Naive B cell (primary cell): ENCODE measurements at regions not wholly inside any gene's neighbourhood (a gene's known extent, or its start where the extent isn't known, plus 50 kb on each side); places are given as distances from the start of the nearest gene placed in this dataset.

Source experiments
- ATAC-seq, 2 donors: fragments of 150-1000 bp; cut with Tn5 transposase; 2 replicates each; pipeline ENCODE4 v1.10.0; 2021; ENCODE audit warnings: low read depth in 2 of 2, mild to moderate bottlenecking in 2 of 2, moderate library complexity in 2 of 2
- DNase-seq: peaks from one replicate; pipeline ENCODE4 v3.0.0; 2022
- H3K27ac Mint-ChIP-seq, 6 donors: one replicate each; pipeline ENCODE4 v1.8.0; 2020 to 2022; ENCODE audit warnings: mild to moderate bottlenecking in 6 of 6, mixed read lengths in 6 of 6, moderate library complexity in 5 of 6, inconsistent platforms in 2 of 6
- H3K27me3 Mint-ChIP-seq, 3 donors: one replicate each; pipeline ENCODE4 v1.8.0; 2021 to 2022; ENCODE audit warnings: mixed read lengths in 3 of 3, mild to moderate bottlenecking in 1 of 3
- H3K36me3 Mint-ChIP-seq, 2 donors: one replicate each; pipeline ENCODE4 v1.8.0; 2020 to 2022; ENCODE audit warnings: mixed read lengths in 2 of 2, inconsistent platforms in 1 of 2, mild to moderate bottlenecking in 1 of 2
- H3K4me1 Mint-ChIP-seq, 3 donors: one replicate each; pipeline ENCODE4 v1.8.0; 2020 to 2022; ENCODE audit warnings: mixed read lengths in 3 of 3, inconsistent platforms in 1 of 3, mild to moderate bottlenecking in 1 of 3, moderate library complexity in 1 of 3
- H3K4me3 Mint-ChIP-seq, 8 donors: one replicate each; pipeline ENCODE4 v1.8.0; 2020 to 2022; ENCODE audit warnings: mild to moderate bottlenecking in 8 of 8, mixed read lengths in 8 of 8, moderate library complexity in 8 of 8, inconsistent platforms in 2 of 8
- H3K9me3 Mint-ChIP-seq, 7 donors: one replicate each; pipeline ENCODE4 v1.8.0; 2020 to 2022; ENCODE audit warnings: mixed read lengths in 7 of 7, mild to moderate bottlenecking in 5 of 7, inconsistent platforms in 2 of 7, moderate library complexity in 1 of 7

DNA sequence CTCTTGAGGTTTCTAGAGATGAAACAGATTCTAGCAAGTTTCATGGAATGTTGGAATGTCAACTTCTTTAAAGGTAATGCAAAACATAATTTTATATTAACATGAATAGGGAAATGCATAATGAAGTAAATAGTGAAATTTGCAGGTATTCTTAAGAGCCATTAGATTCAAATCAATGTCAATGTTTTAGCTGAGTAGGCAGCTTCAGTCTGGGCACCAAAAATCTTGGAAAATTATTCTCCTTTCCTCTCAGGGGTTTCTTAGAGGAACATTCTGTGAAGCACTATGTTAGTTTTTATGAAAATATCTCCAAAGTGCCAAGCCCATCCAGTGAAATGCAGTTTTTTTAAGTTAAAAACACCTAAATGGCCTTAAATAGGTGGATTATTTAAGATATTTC lies 300.8 kb downstream of the PAX1 start:
- no peaks in the 10 kb centered on the region for H3K36me3 Mint-ChIP-seq
- ATAC-seq (no peak), DNase-seq (no peak)
- no peaks in the 10 kb centered on the region for H3K4me1 Mint-ChIP-seq
- no peak overlapping the region for H3K27ac Mint-ChIP-seq
- H3K9me3 Mint-ChIP-seq, result peaks cover 0 to 11% (median 6%) of the 10 kb centered on the region in 7 donors
- peaks cover 0 to 4% (median 0%) of the 10 kb centered on the region in 3 donors for H3K27me3 Mint-ChIP-seq
- H3K4me3 Mint-ChIP-seq, result no peak overlapping the region

DNA sequence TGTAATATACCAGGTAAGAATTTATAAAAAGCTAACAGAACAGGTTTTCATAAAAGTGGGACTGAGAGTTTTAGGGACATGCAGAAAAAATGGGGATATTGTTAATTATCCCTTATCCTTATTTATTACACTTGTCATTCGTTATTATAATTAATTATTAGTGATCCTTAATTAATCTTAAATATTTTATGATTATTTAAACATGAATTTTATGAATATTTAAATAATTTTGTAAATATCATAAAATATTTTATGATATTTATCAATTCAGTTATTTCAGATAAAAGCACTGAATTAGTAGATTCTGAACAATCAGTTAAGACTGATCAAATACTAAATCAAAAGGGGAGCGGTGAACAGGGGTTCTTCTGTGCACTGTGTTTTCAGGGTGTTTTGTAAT lies 300.1 kb downstream of the PAX1 start:
- Mint-ChIP-seq H3K9me3 (peaks cover 0 to 7% (median 4%) of the 10 kb centered on the region in 7 donors), H3K27ac (no peak overlapping the region), H3K4me3 (no peak overlapping the region), H3K36me3 (no peaks in the 10 kb centered on the region), H3K27me3 (peaks cover 0 to 4% (median 0%) of the 10 kb centered on the region in 3 donors), H3K4me1 (no peaks in the 10 kb centered on the region)
- ATAC-seq, result no peak
- DNase-seq, result no peak

DNA sequence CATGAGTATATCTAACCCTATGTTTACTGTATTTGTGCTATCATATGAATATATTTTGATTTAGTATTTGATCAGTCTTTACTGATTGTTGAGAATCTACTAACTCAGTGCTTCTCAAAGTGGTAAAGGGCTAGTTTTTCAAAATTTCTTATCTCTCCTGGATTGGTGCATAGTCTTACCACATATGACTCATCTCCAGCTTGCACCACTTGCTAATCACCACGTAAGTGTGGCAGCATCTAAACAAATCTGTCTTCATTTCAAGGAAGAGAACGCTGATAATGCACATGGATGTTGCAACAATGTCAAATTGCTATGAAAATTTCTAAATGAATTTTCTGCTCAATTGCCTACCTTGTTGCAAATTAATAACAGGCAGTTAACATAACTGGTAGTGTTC lies 299.5 kb downstream of the PAX1 start:
- H3K27ac Mint-ChIP-seq, result no peak overlapping the region
- no peaks in the 10 kb centered on the region for H3K4me1 Mint-ChIP-seq
- H3K27me3 Mint-ChIP-seq, result peaks cover 0 to 4% (median 0%) of the 10 kb centered on the region in 3 donors
- H3K36me3 Mint-ChIP-seq, result no peaks in the 10 kb centered on the region
- H3K9me3 Mint-ChIP-seq, result peaks cover 0 to 7% (median 4%) of the 10 kb centered on the region in 7 donors
- no peak overlapping the region for H3K4me3 Mint-ChIP-seq
- no peak for DNase-seq
- ATAC-seq, result no peak

DNA sequence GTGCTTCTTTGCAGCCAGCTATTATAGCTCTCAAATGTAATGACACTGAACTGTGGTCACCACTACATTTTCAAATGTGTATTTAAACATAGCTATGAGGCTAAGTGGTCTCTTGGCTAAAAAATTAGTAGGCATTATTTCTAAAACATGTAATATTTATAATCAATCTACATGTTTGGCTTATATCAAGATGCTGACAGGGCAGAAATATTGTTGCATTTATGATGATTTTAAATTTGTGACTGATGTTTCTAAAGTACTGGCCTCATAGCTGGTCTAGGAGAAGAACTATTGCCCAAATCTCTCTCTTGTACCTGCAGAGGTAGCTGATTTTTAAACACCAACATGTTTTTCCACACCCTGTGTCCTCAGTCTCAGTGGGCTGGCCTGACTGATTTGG lies 298.2 kb downstream of the PAX1 start:
- H3K9me3 Mint-ChIP-seq, result peaks cover 0 to 7% (median 3%) of the 10 kb centered on the region in 7 donors
- H3K4me3 Mint-ChIP-seq, result no peak overlapping the region
- peaks cover 0 to 4% (median 0%) of the 10 kb centered on the region in 3 donors for H3K27me3 Mint-ChIP-seq
- no peak for ATAC-seq
- no peak overlapping the region for H3K27ac Mint-ChIP-seq
- no peak for DNase-seq
- H3K4me1 Mint-ChIP-seq, result no peaks in the 10 kb centered on the region
- H3K36me3 Mint-ChIP-seq, result no peaks in the 10 kb centered on the region

DNA sequence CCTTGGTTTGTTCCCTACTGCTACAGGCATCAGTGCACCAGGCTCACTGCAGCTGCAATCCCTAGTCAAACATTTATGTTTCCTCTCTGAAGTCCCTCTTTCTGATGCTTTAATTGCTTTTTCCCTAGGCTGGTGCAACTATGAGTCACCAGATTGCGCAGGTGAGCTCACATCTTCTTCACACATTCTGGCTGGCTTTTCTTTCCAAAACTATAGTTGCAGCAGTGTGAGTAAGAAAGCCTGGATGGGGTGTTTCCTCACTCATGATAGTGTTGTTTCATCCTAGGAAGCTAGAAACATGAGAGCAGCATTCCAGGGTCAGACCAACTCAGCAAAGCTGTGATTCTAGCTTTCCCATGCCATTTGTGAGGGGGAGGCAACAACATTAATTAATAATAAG lies 296.4 kb downstream of the PAX1 start:
- Mint-ChIP-seq H3K27ac (no peak overlapping the region), H3K4me3 (no peak overlapping the region), H3K4me1 (no peaks in the 10 kb centered on the region), H3K27me3 (peaks cover 0 to 4% (median 0%) of the 10 kb centered on the region in 3 donors), H3K9me3 (peaks cover 0 to 1% (median 0%) of the 10 kb centered on the region in 7 donors), H3K36me3 (no peaks in the 10 kb centered on the region)
- DNase-seq (no peak), ATAC-seq (no peak)

DNA sequence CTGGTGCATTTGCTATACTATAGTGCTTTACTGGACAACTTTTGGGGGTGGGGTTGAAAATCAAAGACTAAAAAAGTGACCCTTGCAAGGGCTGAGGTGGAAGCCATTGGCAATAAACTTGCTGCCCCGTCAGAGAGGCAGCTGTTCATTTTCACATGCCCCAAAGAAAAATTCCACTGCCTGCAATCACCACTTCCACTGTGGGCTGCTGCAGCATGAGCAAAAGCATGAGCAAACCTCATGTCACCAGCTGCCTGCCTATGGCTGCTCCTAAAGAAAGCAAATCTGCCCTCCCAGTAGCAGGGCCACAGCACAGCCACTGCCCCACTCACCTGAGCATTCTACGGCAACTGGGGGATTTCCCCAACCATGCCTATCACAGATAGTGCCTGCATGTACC lies 290.0 kb downstream of the PAX1 start:
- H3K36me3 Mint-ChIP-seq, result no peaks in the 10 kb centered on the region
- DNase-seq, result no peak
- H3K4me3 Mint-ChIP-seq, result no peak overlapping the region
- ATAC-seq, result no peak
- H3K27ac Mint-ChIP-seq, result no peak overlapping the region
- peaks cover 0 to 5% (median 0%) of the 10 kb centered on the region in 7 donors for H3K9me3 Mint-ChIP-seq
- no peaks in the 10 kb centered on the region for H3K27me3 Mint-ChIP-seq
- no peaks in the 10 kb centered on the region for H3K4me1 Mint-ChIP-seq

DNA sequence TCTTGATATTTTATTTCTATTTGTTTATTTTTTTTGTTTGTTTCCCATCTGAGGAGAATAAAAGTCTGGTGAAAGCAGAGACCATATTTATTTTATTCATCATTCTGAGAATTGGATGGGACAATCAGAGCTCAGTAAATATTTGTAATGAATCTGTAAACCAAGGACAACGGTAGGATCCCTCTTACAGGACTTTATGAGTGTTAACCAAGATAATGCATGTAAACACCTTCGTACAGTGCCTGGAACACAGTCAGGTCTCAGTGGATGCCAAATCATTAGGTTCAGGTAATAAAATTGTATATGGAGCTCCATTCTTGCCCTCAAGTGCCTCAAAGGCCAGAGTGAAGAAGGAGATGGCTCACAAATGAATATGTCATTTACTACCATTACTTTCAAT lies 288.7 kb downstream of the PAX1 start:
- Mint-ChIP-seq H3K36me3 (no peaks in the 10 kb centered on the region), H3K4me3 (no peak overlapping the region), H3K27ac (no peak overlapping the region), H3K9me3 (peaks cover 0 to 5% (median 0%) of the 10 kb centered on the region in 7 donors), H3K27me3 (no peaks in the 10 kb centered on the region), H3K4me1 (no peaks in the 10 kb centered on the region)
- no peak for ATAC-seq
- DNase-seq, result no peak

DNA sequence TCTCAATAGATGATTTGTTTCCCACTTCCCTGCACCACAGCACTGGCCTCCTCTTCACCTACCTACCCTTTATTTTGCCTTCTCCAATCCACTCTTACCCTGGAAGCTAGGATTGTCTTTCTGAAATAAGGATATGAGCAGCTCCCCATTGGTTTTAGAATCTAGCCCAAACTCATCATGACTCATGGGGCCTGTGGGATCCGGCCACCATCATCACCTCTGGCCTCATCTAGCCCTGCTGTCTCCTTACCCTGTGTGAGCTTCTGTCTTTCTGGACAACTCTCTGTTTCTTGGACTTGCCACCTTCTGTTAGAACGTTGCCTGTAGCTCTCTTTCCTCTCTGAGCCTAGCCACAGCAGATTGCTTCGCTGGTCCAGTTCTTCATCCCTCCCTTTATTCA lies 277.1 kb downstream of the PAX1 start:
- Mint-ChIP-seq H3K9me3 (peaks cover 0 to 13% (median 3%) of the 10 kb centered on the region in 7 donors), H3K4me3 (no peak overlapping the region), H3K27ac (no peak overlapping the region), H3K4me1 (no peaks in the 10 kb centered on the region), H3K27me3 (peaks cover 0 to 3% (median 0%) of the 10 kb centered on the region in 3 donors), H3K36me3 (no peaks in the 10 kb centered on the region)
- ATAC-seq, result no peak
- DNase-seq, result no peak

DNA sequence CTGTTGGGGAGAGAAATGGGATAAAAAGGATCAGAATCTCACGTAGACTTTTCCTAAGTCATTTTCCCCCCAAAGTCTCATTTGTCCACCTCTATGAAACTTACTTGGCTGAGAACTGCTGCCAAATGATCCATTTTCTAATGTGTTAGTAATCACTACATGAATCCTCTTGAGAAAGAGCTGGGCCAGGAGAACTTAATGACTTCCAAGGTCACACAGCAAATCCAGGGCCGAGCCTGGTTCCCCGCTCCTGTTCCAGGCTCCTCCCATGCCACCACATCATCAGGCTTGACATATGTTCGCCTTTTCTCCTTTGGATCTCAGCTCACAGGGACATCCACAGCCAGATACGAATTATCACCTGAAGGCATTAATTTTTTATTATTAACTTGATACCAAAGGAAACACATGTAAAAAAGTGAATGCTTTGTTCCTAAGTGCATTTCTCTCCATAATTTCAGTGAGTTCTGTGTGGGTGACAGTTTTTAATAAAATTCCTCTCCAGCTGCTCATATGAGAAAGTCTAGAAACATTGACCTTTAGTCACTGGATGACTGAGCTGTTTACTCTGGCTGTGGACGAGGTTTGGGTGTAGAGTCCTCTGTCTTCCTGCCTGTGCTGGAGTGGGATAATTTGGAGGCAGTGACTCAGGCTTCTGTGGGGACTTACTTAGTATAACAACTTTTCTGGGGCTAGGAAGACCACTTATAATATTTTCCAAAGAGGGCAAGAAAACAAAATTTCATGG lies 276.3 kb downstream of the PAX1 start:
- H3K9me3 Mint-ChIP-seq, result peaks cover 0 to 13% (median 5%) of the 10 kb centered on the region in 7 donors
- no peaks in the 10 kb centered on the region for H3K4me1 Mint-ChIP-seq
- H3K4me3 Mint-ChIP-seq, result no peak overlapping the region
- no peak for DNase-seq
- peaks cover 0 to 7% of the 10 kb centered on the region in 2 donors for H3K36me3 Mint-ChIP-seq
- H3K27ac Mint-ChIP-seq, result no peak overlapping the region
- peaks cover 0 to 3% (median 0%) of the 10 kb centered on the region in 3 donors for H3K27me3 Mint-ChIP-seq
- no peak for ATAC-seq

DNA sequence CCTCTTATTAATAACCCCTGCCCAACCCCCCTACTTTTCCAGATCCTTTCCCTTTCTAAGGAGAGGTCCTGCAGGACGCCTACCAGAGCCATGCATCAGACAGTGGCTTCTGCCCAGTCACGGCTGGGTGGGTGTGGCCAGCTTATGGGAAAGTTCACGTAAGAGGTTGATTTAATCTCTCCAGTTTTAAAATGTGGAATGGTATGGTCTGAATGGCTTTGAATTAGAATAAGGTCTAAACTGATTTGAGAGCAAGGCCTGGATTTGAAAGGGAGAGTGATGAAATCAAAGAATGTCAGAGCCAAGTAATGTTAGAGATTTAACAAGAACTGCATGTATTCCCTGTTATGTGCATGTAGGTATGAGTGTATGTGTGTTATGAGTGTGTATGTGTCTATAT lies 275.7 kb downstream of the PAX1 start:
- H3K27ac Mint-ChIP-seq, result no peak overlapping the region
- peaks cover 0 to 14% (median 5%) of the 10 kb centered on the region in 7 donors for H3K9me3 Mint-ChIP-seq
- no peak for ATAC-seq
- no peak overlapping the region for H3K4me3 Mint-ChIP-seq
- H3K27me3 Mint-ChIP-seq, result peaks cover 0 to 3% (median 0%) of the 10 kb centered on the region in 3 donors
- no peak for DNase-seq
- H3K36me3 Mint-ChIP-seq, result peaks cover 0 to 7% of the 10 kb centered on the region in 2 donors
- no peaks in the 10 kb centered on the region for H3K4me1 Mint-ChIP-seq

DNA sequence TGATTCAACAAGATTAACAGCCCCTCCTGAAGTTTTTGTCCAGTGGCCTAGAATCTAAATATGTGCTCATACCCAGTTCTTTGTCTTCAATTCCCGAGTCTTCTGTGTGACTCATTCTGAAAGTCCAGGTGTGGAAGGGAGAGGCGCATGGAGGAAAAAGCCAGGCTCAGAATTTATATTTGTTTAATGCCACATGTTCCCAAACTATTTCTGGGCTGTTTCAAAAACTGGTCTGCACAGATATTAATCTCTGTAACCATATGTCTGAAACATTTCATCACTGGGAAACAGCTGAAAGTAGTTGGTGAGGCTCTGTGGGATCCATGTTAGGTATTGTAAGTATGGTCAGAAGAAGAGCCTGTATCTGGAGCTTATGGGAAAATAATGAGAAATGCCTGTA lies 266.0 kb downstream of the PAX1 start:
- H3K36me3 Mint-ChIP-seq, result no peaks in the 10 kb centered on the region
- no peaks in the 10 kb centered on the region for H3K27me3 Mint-ChIP-seq
- no peak for DNase-seq
- peaks cover 2 to 15% (median 6%) of the 10 kb centered on the region in 7 donors for H3K9me3 Mint-ChIP-seq
- ATAC-seq, result no peak
- H3K27ac Mint-ChIP-seq, result no peak overlapping the region
- no peaks in the 10 kb centered on the region for H3K4me1 Mint-ChIP-seq
- no peak overlapping the region for H3K4me3 Mint-ChIP-seq

DNA sequence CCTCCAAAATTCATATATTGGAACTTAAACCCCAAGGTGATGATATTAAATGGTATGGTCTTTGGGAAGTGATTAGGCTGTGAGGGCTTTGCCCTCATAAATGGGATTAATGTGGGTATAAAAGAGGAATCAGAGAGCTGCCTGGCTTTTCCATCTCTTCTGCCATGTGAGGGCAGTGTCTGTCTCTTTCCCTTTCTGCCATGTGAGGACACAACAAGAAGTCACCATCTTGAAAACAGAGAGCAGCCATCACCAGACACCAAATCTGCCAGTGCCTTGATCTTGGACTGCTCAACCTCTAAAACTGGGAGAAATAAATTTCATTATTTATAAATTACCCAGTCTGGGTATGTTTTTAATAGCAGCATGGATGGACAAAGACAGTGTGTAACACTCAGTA lies 263.0 kb downstream of the PAX1 start:
- Mint-ChIP-seq H3K9me3 (peaks cover 0 to 7% (median 3%) of the 10 kb centered on the region in 7 donors), H3K4me1 (no peaks in the 10 kb centered on the region), H3K27ac (no peak overlapping the region), H3K4me3 (no peak overlapping the region), H3K27me3 (no peaks in the 10 kb centered on the region), H3K36me3 (no peaks in the 10 kb centered on the region)
- DNase-seq (no peak), ATAC-seq (no peak)

DNA sequence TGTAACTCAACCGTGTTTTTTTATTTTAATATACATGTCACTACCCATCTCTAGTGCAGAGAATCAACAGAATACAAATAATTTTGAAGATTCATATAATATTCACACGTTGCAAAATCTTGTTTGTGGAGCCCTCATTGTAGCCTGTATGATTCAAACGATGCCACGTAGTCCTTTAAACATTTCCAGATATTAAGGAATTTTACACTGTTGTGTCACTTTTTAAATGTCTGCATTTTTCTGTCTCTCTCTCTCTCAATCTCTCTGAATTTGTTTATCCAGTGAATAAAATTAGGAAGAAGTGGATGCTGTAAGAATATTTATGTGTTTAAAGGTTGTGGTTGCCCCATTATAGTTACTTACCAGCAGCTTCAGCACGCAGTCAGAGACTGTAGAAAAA lies 262.0 kb downstream of the PAX1 start:
- Mint-ChIP-seq H3K9me3 (peaks cover 0 to 11% (median 3%) of the 10 kb centered on the region in 7 donors), H3K27me3 (no peaks in the 10 kb centered on the region), H3K4me3 (no peak overlapping the region), H3K36me3 (no peaks in the 10 kb centered on the region), H3K4me1 (no peaks in the 10 kb centered on the region), H3K27ac (no peak overlapping the region)
- ATAC-seq (no peak), DNase-seq (no peak)

DNA sequence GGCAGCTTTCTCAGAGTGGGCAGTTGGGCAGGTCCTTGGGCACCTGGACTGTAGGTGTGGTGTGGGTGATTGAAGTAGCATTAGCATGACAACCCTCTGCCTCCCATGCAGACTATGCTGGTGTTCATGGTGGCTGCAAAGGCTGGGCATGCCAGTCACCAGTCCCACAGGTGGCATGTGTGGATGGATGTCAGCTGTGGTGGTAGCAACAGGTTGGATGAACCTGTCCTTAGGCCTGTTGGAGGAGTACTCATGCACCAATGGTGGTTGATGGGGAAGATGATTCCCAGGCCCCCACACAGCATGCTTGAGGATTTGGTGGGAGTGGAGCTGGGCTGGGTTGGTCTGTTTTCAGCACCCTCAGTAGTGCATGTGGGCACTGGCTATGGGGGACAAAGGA lies 251.1 kb downstream of the PAX1 start:
- H3K27me3 Mint-ChIP-seq, result no peaks in the 10 kb centered on the region
- ATAC-seq, result no peak
- no peak overlapping the region for H3K4me3 Mint-ChIP-seq
- no peaks in the 10 kb centered on the region for H3K36me3 Mint-ChIP-seq
- no peak overlapping the region for H3K27ac Mint-ChIP-seq
- DNase-seq, result no peak
- H3K4me1 Mint-ChIP-seq, result no peaks in the 10 kb centered on the region
- H3K9me3 Mint-ChIP-seq, result peaks cover 3 to 19% (median 4%) of the 10 kb centered on the region in 7 donors
